BE2C (cell line): ENCODE measurements at regions not wholly inside any gene's neighbourhood (a gene's known extent, or its start where the extent isn't known, plus 50 kb on each side); places are given as distances from the start of the nearest gene placed in this dataset.
"Not testable (repeated sequence)": the region's sequence is repeated elsewhere in the genome, so short reads cannot be mapped to it uniquely, and the experiment has no call there.

Experiments
- DNase-seq: peaks from one replicate; pipeline ENCODE4 v3.0.0-alpha.2; 2020
- H3K27me3 ChIP-seq: fragments of 250-450 bp; sonication (Bioruptor Pico); 2 replicates; pipeline ENCODE4 v1.5.1; 2020; ENCODE audit warnings: mild to moderate bottlenecking
- H3K36me3 ChIP-seq: fragments of 250-450 bp; sonication (Bioruptor Pico); 2 replicates; pipeline ENCODE4 v1.5.1; 2020; ENCODE audit warnings: mild to moderate bottlenecking
- H3K4me1 ChIP-seq: fragments of 250-450 bp; sonication (Bioruptor Pico); 2 replicates; pipeline ENCODE4 v1.5.1; 2020
- H3K4me3 ChIP-seq: 2 replicates; pipeline ENCODE4 v1.5.1; 2011; ENCODE audit warnings: low read depth, low read length
- H3K9me3 ChIP-seq: fragments of 250-450 bp; sonication (Bioruptor Pico); 2 replicates; pipeline ENCODE4 v1.5.1; 2020
- TF ChIP-seq, protein P1 (sequence below): IDR thresholded peaks from 2 replicates; pipeline ENCODE4 v1.5.1; 2012; ENCODE audit warnings: mild to moderate bottlenecking, low read depth, low read length

DNA sequence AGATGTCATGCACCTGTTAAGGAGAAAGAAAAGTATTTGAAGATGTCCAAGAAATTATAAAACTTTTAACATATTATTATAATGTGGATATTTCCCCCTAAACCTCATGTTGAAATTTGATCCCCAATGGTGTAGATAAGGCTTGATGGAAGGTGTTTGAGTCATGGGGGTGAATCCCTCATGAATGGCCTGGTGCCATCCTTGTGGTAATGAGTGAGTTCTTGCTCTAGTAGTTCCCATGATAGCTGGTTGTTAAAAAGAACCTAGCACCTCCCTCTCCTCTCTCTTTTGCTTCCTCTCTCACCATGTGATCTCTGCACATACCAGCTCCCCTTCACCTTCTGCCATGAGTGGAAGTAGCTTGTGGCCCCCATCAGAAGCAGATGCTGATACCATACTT, 176.6 kb upstream of the NR3C2 start:
- Histone ChIP-seq H3K9me3 (no peaks in the 10 kb centered on the region), H3K4me1 (no peaks in the 10 kb centered on the region), H3K27me3 (no peaks in the 10 kb centered on the region), H3K4me3 (no peak overlapping the region), H3K36me3 (no peaks in the 10 kb centered on the region)
- DNase-seq: no peak
- TF ChIP-seq, protein P1, sequence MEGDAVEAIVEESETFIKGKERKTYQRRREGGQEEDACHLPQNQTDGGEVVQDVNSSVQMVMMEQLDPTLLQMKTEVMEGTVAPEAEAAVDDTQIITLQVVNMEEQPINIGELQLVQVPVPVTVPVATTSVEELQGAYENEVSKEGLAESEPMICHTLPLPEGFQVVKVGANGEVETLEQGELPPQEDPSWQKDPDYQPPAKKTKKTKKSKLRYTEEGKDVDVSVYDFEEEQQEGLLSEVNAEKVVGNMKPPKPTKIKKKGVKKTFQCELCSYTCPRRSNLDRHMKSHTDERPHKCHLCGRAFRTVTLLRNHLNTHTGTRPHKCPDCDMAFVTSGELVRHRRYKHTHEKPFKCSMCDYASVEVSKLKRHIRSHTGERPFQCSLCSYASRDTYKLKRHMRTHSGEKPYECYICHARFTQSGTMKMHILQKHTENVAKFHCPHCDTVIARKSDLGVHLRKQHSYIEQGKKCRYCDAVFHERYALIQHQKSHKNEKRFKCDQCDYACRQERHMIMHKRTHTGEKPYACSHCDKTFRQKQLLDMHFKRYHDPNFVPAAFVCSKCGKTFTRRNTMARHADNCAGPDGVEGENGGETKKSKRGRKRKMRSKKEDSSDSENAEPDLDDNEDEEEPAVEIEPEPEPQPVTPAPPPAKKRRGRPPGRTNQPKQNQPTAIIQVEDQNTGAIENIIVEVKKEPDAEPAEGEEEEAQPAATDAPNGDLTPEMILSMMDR: no peak

DNA sequence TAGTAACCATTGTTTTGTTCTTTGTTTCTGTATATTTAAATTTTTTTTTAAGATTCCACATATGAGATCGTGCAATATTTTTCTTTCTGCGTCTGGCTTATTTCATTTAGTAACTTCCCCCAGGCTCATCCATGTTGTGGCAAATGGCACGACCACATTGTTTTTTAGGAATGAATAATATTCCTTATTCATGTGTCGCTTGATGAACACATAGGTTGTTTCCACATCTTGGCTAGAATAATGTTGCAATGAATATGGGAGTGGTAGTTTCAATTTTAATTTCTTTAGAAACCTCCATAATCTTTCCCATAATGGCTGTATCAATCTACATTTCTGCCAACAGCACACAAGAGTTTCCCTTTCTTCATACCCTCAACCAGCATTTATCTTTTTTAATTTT, 166.8 kb upstream of the NR3C2 start:
- no peaks in the 10 kb centered on the region for H3K36me3 ChIP-seq
- H3K27me3 ChIP-seq: 0 out of 2 replicates have a peak, but pooled peaks cover 3% of the 10 kb centered on the region
- no peak overlapping the region for H3K4me3 ChIP-seq
- H3K4me1 ChIP-seq: no peaks in the 10 kb centered on the region
- no peaks in the 10 kb centered on the region for H3K9me3 ChIP-seq
- no peak for DNase-seq
- TF ChIP-seq, protein P1: no peak

DNA sequence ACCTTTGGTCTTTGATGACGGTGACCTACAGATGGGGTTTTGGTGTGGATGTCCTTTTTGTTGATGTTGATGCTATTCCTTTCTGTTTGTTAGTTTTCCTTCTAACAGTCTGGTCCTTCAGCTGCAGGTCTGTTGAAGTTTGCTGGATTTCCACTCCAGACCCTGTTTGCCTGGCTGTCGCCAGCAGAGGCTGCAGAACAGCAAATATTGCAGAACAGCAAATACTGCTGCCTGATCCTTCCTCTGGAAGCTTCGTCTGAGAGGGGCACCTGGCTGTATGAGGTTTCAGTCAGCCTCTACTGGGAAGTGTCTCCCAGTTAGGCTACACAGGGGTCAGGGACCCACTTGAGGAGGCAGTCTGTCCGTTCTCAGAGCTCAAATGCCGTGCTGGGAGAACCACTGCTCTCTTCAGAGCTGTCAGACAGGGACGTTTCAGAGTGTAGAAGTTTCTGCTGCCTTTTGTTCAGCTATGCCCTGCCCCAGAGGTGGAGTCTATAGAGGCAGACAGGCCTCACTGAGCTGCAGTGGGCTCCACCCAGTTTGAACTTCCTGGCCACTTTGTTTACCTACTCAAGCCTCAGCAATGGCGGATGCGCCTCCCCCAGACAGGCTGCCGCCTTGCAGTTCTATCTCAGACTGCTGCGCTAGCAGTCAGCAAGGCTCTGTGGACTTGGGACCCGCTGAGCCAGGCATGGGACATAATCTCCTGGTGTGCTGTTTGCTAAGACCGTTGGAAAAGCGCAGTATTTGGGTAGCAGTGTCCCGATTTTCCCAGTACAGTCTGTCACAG, 156.4 kb upstream of the NR3C2 start:
- not testable (repeated sequence) for H3K36me3 ChIP-seq

DNA sequence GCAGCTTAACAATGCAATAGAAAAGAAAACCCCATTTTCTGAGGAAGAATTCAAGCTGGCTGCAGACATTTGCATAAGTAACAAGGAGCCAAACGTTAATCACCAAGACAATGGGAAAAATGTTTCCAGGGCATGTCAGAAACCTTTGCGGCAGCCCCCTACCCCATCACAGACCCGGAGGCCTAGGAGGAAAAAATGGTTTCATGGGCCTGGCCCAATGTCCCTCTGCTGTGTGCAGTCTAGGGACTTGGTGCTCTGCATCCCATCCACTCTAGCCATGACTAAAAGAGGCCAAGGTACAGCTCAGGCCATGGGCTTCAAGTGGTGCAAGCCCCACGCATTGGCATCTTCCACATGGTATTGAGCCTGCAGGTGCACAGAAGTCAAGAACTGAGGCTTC, 147.0 kb upstream of the NR3C2 start:
- Histone ChIP-seq H3K9me3 (no peaks in the 10 kb centered on the region), H3K4me1 (no peaks in the 10 kb centered on the region), H3K27me3 (0 out of 2 replicates have a peak, but pooled peaks cover 5% of the 10 kb centered on the region), H3K4me3 (no peak overlapping the region), H3K36me3 (no peaks in the 10 kb centered on the region)
- no peak for DNase-seq
- TF ChIP-seq, protein P1: no peak

More for the DNA sequence above, 156.4 kb upstream of the NR3C2 start:
- H3K27me3 ChIP-seq, DNase-seq, H3K9me3 ChIP-seq, H3K4me3 ChIP-seq, H3K4me1 ChIP-seq: not testable (repeated sequence)

DNA sequence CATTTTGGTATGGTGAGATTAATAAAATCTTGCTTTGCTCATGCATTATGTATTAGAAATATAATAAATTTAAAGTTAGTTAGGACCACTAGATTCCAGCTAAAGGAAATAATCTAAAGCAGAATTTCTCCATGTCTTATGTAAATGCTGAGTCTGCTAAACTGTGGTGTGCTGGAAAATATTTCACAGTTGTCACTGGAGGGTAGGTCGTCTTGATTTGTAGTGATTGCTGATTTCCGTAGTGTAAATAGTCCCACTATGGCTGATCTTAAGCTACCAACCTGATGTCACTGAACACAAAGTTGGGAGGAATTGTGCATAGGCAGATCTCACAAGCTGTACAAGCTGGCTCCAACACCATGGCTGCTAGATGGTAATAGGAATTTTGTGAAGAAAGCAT, 133.4 kb upstream of the NR3C2 start:
- no peak for DNase-seq
- no peaks in the 10 kb centered on the region for H3K36me3 ChIP-seq
- H3K27me3 ChIP-seq: peaks cover 3% of the 10 kb centered on the region; the same call in 1 of the 2 replicates
- TF ChIP-seq, protein P1: no peak
- H3K4me3 ChIP-seq: no peak overlapping the region
- H3K9me3 ChIP-seq: no peaks in the 10 kb centered on the region
- H3K4me1 ChIP-seq: no peaks in the 10 kb centered on the region

DNA sequence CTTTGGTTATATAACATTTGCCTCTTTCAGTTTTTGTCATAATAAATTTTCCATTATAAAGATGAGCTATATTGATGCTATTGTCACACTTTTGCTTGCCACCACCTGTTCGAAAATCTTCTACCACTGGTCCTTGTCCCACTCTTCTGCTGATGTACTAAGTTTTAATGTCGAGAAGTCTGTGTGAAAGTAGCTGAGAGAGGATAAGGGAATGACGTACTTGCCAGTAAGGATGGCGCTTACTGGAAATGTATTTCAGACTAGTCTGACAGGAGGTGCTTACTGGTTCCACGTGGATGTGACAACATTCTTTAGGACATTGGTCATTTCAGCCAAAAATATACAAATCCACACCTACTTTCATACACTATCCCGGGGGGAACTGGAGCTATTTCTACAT, 132.7 kb upstream of the NR3C2 start:
- H3K27me3 ChIP-seq: peaks cover 3% of the 10 kb centered on the region; the same call in 1 of the 2 replicates
- H3K4me1 ChIP-seq: no peaks in the 10 kb centered on the region
- H3K9me3 ChIP-seq: no peaks in the 10 kb centered on the region
- TF ChIP-seq, protein P1: no peak
- no peaks in the 10 kb centered on the region for H3K36me3 ChIP-seq
- no peak for DNase-seq
- no peak overlapping the region for H3K4me3 ChIP-seq
